ENCODE measurements at regions not wholly inside any gene's neighbourhood (a gene's known extent, or its start where the extent isn't known, plus 50 kb on each side); places are given as distances from the start of the nearest gene placed in this dataset.

DNA sequence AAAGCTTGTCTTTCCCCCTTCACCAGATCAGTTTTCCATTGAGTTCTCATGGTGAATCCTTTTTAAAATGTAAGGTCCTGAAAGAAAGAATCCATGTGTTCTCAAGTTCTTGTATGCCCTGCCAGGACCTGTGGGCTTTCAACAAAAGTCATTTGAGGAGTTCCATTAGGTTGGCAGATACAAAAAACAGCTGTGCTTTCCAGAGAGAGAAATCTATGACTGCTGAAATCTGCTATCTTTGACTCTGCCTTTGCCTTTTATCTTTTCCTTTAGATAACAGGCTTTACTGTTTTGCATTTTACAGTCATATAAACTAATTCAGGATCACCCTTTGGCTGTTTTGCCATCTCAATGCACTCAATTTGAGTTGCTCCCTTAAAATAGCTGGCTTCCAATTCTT lies 59.7 kb downstream of the CXCR4 start:
- Mint-ChIP-seq H3K9me3 (no peaks in the 10 kb centered on the region), H3K27me3 (no peaks in the 10 kb centered on the region), H3K36me3 (ENCODE audit: low read depth) (no peaks in the 10 kb centered on the region), H3K4me1 (ENCODE audit: low read depth) (peaks cover 62% of the 10 kb centered on the region), H3K27ac (no peak overlapping the region), H3K4me3 (no peak overlapping the region)
- H3K27me3 ChIP-seq (ENCODE audit: control insufficient read depth in 1 of 2, insufficient read depth in 2 of 2, low read length in 2 of 2): no peaks in the 10 kb centered on the region
- no peak overlapping the region for H3K4me3 ChIP-seq (ENCODE audit: low read length)
- no peak overlapping the region for H3K27ac ChIP-seq (ENCODE audit: low read depth in 1 of 2, low read length in 2 of 2)
- intact Hi-C loops (cut with DNase I, micrococcal nuclease): loop anchor here in 1 of 2 experiments (10.0 kb wide), 1 partner anchor 47 kb away; no protein-coding TSS in a partner anchor
- POLR2A ChIA-PET: interaction anchor here (0.9 to 1.8 kb wide), 3 partner anchors 25 to 71 kb away, joined by 3 to 4 read pairs (median 4); no protein-coding TSS in a partner anchor
- no peaks in the 10 kb centered on the region for H3K36me3 ChIP-seq (ENCODE audit: insufficient read depth, low read length)
- CTCF ChIA-PET: interaction anchor here (0.5 to 1.4 kb wide), 2 partner anchors 145 to 173 kb away, joined by 3 to 4 read pairs; no protein-coding TSS in a partner anchor
- ATAC-seq (ENCODE audit: poor library complexity) (no peak), DNase-seq (no peak)
- TF ChIP-seq, protein P1, sequence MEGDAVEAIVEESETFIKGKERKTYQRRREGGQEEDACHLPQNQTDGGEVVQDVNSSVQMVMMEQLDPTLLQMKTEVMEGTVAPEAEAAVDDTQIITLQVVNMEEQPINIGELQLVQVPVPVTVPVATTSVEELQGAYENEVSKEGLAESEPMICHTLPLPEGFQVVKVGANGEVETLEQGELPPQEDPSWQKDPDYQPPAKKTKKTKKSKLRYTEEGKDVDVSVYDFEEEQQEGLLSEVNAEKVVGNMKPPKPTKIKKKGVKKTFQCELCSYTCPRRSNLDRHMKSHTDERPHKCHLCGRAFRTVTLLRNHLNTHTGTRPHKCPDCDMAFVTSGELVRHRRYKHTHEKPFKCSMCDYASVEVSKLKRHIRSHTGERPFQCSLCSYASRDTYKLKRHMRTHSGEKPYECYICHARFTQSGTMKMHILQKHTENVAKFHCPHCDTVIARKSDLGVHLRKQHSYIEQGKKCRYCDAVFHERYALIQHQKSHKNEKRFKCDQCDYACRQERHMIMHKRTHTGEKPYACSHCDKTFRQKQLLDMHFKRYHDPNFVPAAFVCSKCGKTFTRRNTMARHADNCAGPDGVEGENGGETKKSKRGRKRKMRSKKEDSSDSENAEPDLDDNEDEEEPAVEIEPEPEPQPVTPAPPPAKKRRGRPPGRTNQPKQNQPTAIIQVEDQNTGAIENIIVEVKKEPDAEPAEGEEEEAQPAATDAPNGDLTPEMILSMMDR (IDR thresholded peaks at IDR 0.05): no peak
- peaks cover 48% of the 10 kb centered on the region for H3K4me1 ChIP-seq (ENCODE audit: insufficient read depth, low read length)
- no peaks in the 10 kb centered on the region for H3K9me3 ChIP-seq (ENCODE audit: control insufficient read depth in 1 of 2, insufficient read depth in 1 of 2, low read length in 2 of 2)

DNA sequence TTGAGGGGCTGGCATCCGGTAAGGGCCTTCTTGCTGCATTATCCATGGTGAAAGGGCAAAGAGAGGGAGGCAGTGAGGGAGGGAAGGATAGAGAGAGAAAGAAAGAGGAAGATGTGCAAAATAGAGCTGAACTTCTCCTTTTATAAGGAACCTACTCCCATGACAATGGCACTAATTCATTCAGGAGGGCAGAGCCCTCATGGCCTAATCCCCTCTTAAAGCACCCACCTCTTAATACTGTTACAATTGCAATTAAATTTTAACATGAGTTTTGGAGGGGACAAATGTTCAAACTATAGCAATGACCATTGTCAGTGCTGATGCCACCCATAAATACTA lies 60.2 kb downstream of the CXCR4 start:
- H3K27ac ChIP-seq (ENCODE audit: low read depth in 1 of 2, low read length in 2 of 2): no peak overlapping the region
- no peaks in the 10 kb centered on the region for H3K36me3 Mint-ChIP-seq (ENCODE audit: low read depth)
- ATAC-seq (ENCODE audit: poor library complexity): no peak
- ChIA-PET CTCF (interaction anchor here (0.7 to 1.4 kb wide), 3 partner anchors 49 to 144 kb away, joined by 3 to 4 read pairs (median 3); no protein-coding TSS in a partner anchor), POLR2A (interaction anchor here (0.9 to 1.8 kb wide), 2 partner anchors 25 to 35 kb away, joined by 3 to 4 read pairs; no protein-coding TSS in a partner anchor)
- peaks cover 65% of the 10 kb centered on the region for H3K4me1 Mint-ChIP-seq (ENCODE audit: low read depth)
- no peaks in the 10 kb centered on the region for H3K27me3 Mint-ChIP-seq
- H3K27me3 ChIP-seq (ENCODE audit: control insufficient read depth in 1 of 2, insufficient read depth in 2 of 2, low read length in 2 of 2): no peaks in the 10 kb centered on the region
- H3K9me3 ChIP-seq (ENCODE audit: control insufficient read depth in 1 of 2, insufficient read depth in 1 of 2, low read length in 2 of 2): no peaks in the 10 kb centered on the region
- H3K36me3 ChIP-seq (ENCODE audit: insufficient read depth, low read length): no peaks in the 10 kb centered on the region
- peak overlapping the region; percentile 43 for H3K27ac Mint-ChIP-seq
- intact Hi-C loops (cut with DNase I, micrococcal nuclease): loop anchor here in 1 of 2 experiments (10.0 kb wide), 1 partner anchor 47 kb away; no protein-coding TSS in a partner anchor
- peaks cover 51% of the 10 kb centered on the region for H3K4me1 ChIP-seq (ENCODE audit: insufficient read depth, low read length)
- TF ChIP-seq, protein P1 (IDR thresholded peaks at IDR 0.05): no peak
- no peak for DNase-seq
- peak overlapping the region; percentile 2 for H3K4me3 Mint-ChIP-seq
- no peaks in the 10 kb centered on the region for H3K9me3 Mint-ChIP-seq
- no peak overlapping the region for H3K4me3 ChIP-seq (ENCODE audit: low read length)

DNA sequence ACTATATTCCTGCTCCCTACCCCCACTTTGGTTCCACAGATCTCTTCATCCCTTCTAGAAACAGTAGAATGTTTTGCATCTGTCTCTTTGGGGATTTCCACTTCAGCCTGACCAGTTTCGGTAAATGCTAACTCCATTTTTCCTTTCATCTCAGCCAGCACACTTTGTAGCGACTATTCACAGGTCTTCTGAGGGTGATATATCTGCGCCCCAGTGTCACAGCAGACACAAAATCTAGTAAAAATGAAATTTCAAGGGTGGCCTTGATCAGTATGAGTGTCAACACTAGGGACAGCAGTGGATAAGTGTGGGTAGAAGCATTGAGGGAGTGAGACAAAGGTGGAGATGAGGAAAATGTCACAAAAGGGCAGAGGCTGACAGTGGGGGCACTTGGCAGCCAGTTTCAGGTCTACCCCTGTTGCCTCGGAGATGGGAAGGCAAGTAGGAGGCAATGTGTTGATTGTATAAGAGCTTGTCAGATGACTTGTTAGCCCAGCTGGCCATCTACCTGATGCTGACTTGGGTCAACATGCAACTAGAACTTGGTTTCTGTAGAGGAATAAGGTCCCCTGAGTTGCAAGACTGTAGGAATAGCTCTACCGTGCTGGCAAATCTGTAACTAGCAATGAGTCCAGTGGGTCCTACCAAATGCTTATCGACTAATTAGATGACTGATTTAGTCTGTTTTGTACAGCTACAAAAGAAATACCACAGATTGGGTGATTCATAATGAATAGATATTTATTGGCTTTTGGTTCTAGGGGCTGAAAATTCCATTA lies 60.7 kb downstream of the CXCR4 start:
- POLR2A ChIA-PET: interaction anchor here (0.9 to 1.8 kb wide), 4 partner anchors 26 to 97 kb away, joined by 3 to 5 read pairs (median 4); no protein-coding TSS in a partner anchor
- CTCF ChIA-PET: interaction anchor here (0.7 to 1.4 kb wide), 6 partner anchors 49 to 327 kb away, joined by 3 to 4 read pairs (median 4); no protein-coding TSS in a partner anchor
- Mint-ChIP-seq H3K27me3 (no peaks in the 10 kb centered on the region), H3K9me3 (no peaks in the 10 kb centered on the region), H3K4me3 (peak overlapping the region; percentile 47), H3K27ac (peak overlapping the region; percentile 43), H3K4me1 (ENCODE audit: low read depth) (peaks cover 68% of the 10 kb centered on the region), H3K36me3 (ENCODE audit: low read depth) (no peaks in the 10 kb centered on the region)
- peaks cover 56% of the 10 kb centered on the region for H3K4me1 ChIP-seq (ENCODE audit: insufficient read depth, low read length)
- no peaks in the 10 kb centered on the region for H3K9me3 ChIP-seq (ENCODE audit: control insufficient read depth in 1 of 2, insufficient read depth in 1 of 2, low read length in 2 of 2)
- TF ChIP-seq, protein P1 (IDR thresholded peaks at IDR 0.05): no peak
- no peaks in the 10 kb centered on the region for H3K27me3 ChIP-seq (ENCODE audit: control insufficient read depth in 1 of 2, insufficient read depth in 2 of 2, low read length in 2 of 2)
- peak overlapping the region; percentile 5 for H3K4me3 ChIP-seq (ENCODE audit: low read length)
- H3K36me3 ChIP-seq (ENCODE audit: insufficient read depth, low read length): no peaks in the 10 kb centered on the region
- DNase-seq (peak in 4 of 14 experiments; percentile 11 to 73 (median 66)), ATAC-seq (ENCODE audit: poor library complexity) (peak; percentile 60)
- intact Hi-C loops (cut with DNase I, micrococcal nuclease): loop anchor here in 1 of 2 experiments (10.0 kb wide), 1 partner anchor 48 kb away; no protein-coding TSS in a partner anchor
- H3K27ac ChIP-seq (ENCODE audit: low read depth in 1 of 2, low read length in 2 of 2): peak overlapping the region in 1 of 2 donors; percentile 41

Data from CD4-positive, alpha-beta T cell (primary cell).